ENCODE measurements at regions not wholly inside any gene's neighbourhood (a gene's known extent, or its start where the extent isn't known, plus 50 kb on each side); places are given as distances from the start of the nearest gene placed in this dataset.

DNA sequence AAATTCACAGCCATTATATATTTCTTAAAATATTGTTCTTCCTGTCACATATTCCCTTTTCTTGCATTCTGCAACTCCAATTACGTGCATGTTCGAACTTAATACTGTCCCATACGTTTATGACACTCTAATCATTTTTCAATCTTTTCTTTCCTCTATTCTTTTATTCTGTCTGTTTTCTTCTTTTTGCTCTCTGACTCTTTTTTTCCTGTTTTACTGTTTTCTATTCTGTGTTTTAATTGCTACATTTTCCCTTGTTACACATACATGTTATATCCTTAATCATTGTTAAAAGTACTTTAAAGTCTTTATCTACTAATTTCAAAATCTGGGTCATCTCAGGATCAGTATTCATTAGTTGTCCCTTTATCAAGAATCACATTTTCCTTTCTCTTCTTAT lies 1149.1 kb upstream of the PCDH20 start:
- TF ChIP-seq USF2 (IDR thresholded peaks at IDR 0.05; ENCODE audit: low read depth, low read length) (no peak), CTCF (conservative IDR thresholded peaks at IDR 0.05; ENCODE audit: low read depth, low read length) (no peak), ELK1 (IDR thresholded peaks at IDR 0.05; ENCODE audit: borderline replicate concordance, low read depth, low read length) (no peak), POLR2A (IDR thresholded peaks at IDR 0.05; ENCODE audit: low read depth, low read length) (no peak), NFE2L2 (IDR thresholded peaks at IDR 0.05; ENCODE audit: low read depth, low read length) (no peak), MXI1 (IDR thresholded peaks at IDR 0.05; ENCODE audit: borderline replicate concordance, low read depth, low read length) (no peak), CHD1 (IDR thresholded peaks at IDR 0.05; ENCODE audit: low read depth, low read length) (no peak), RCOR1 (IDR thresholded peaks at IDR 0.05; ENCODE audit: insufficient replicate concordance, low read length) (no peak), MAZ (IDR thresholded peaks at IDR 0.05; ENCODE audit: borderline replicate concordance, low read depth, low read length) (no peak), RAD21 (IDR thresholded peaks at IDR 0.05; ENCODE audit: low read length) (no peak), CEBPB (IDR thresholded peaks at IDR 0.05; ENCODE audit: low read depth, low read length) (no peak), RFX5 (IDR thresholded peaks at IDR 0.05; ENCODE audit: low read depth, low read length) (no peak), MAFK (IDR thresholded peaks at IDR 0.05; ENCODE audit: low read depth, low read length) (no peak)
